ENCODE measurements at regions not wholly inside any gene's neighbourhood (a gene's known extent, or its start where the extent isn't known, plus 50 kb on each side); places are given as distances from the start of the nearest gene placed in this dataset.

DNA sequence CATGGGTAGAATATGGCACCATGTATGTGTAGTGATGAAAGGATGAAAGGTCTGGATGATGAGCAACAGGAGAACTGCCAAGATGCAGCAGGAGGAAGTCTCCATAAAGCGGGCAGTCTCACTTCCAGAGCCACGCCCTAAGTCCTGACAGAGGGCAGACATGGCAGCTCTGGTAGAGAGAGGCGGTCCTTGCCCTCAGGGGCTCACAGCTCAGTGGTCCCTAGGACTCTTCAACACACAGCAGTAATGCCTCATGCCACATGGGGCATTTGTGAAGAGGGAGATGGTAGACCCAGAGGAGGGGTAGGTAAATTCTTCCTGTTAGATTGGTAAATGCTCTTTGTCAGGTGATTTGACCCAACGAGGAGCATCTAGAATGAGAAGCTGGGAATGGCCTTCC, 1088.4 kb downstream of the BCL11B start:
- no peak for DNase-seq

GRCh38 chr14:98184457-98184856, 1087.5 kb downstream of the BCL11B start:
- DNase-seq: no peak

- DNase-seq: no peak
Observed at GRCh38 chr14:98185036-98185435, 1087.0 kb downstream of the BCL11B start.

- no peak for DNase-seq
Observed at GRCh38 chr14:98186140-98186539, 1085.9 kb downstream of the BCL11B start.

DNA sequence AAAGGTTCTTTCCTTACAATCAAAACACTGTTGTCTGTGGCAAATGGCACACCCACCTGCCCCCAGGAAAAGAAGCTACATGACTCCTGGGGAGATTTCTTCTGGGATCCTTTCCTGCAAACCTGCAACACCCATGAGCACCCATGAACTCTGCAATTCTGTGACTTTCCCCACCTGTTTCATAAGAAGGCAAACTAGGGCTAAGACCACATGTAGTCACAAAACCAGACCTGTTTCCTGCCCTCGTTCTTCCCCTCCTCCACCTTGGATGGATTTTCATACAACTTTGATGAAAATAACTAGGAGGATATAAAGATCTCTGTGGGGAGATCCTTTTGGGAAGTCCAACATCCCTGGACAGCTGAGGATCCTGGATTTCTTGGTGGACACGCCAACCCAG, 1084.7 kb downstream of the BCL11B start:
- DNase-seq: no peak

- DNase-seq: peak; percentile 60
Observed at GRCh38 chr14:98189062-98189461, 1082.9 kb downstream of the BCL11B start.

GRCh38 chr14:98189511-98189910, 1082.5 kb downstream of the BCL11B start:
- DNase-seq: peak; percentile 64

GRCh38 chr14:98189944-98190343, 1082.1 kb downstream of the BCL11B start:
- DNase-seq: no peak

GRCh38 chr14:98192946-98193345, 1079.1 kb downstream of the BCL11B start:
- no peak for DNase-seq

- DNase-seq: no peak
Observed at GRCh38 chr14:98194821-98195220, 1077.2 kb downstream of the BCL11B start.

- DNase-seq: no peak
Observed at GRCh38 chr14:98195256-98195655, 1076.7 kb downstream of the BCL11B start.

DNA sequence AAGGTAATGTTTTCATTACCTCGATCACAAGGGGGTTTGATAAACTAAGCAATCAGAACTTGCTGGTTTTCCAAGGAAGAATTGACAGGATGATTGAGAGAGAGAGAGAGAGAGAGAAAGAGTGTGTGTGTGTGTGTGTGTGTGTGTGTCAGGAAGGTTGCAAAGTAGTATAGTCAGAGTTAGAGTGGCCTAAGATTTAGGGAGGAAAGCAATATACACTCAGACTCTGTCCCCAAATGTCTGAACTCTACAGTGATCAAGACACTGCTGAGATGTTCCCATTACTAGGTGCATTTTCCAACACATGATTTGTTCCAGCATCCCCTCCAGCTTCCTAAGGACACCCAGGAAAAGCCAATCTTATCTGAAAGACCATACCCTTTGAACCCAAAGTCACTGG, 1074.1 kb downstream of the BCL11B start:
- DNase-seq: no peak

- peak; percentile 62 for DNase-seq
Observed at GRCh38 chr14:98198385-98198784, 1073.6 kb downstream of the BCL11B start.

- no peak for DNase-seq
Observed at GRCh38 chr14:98200601-98201000, 1071.4 kb downstream of the BCL11B start.

- no peak for DNase-seq
Observed at GRCh38 chr14:98203421-98203820, 1068.6 kb downstream of the BCL11B start.

- no peak for DNase-seq
Observed at GRCh38 chr14:98204139-98204538, 1067.9 kb downstream of the BCL11B start.

GRCh38 chr14:98207415-98207814, 1064.6 kb downstream of the BCL11B start:
- DNase-seq: no peak

DNA sequence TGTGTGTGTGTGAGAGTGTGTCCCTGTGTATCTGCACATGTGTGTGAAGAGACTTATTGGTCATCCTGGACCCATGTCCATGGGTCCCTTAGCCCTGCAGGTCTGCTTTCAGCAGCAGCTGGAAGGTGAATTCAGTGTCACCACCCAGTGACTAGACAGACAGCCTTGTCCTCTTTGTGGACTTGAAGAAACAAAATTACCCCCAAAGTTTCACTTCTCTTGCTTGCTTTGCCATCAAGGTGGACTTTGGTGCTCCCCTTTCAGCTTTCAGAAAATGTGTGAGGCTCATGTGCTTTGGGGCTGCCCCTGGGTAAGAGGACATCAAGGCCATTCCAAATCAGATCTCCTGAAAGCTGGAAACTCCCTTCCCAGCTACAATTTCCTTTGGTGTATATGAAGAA, 1063.8 kb downstream of the BCL11B start:
- no peak for DNase-seq

DNA sequence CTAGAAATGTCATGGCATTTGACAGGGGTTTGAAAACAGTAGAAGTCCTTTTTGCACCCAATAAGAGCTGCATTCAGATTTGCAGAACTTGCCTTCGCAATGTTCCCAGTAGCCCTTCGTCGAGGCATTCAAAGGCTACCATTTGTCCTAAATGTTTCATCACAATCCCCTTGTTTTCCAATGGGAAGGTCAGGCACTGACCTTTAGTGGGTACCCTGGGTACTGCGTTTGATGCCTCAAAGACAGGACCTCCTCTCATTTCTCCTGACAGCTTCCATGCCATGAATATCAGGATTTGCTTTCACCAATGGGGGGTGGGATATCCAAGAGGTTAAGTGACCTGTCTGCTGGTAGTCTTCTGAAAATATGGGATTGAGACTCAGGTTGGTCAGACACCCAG, 1063.1 kb downstream of the BCL11B start:
- no peak for DNase-seq

DNA sequence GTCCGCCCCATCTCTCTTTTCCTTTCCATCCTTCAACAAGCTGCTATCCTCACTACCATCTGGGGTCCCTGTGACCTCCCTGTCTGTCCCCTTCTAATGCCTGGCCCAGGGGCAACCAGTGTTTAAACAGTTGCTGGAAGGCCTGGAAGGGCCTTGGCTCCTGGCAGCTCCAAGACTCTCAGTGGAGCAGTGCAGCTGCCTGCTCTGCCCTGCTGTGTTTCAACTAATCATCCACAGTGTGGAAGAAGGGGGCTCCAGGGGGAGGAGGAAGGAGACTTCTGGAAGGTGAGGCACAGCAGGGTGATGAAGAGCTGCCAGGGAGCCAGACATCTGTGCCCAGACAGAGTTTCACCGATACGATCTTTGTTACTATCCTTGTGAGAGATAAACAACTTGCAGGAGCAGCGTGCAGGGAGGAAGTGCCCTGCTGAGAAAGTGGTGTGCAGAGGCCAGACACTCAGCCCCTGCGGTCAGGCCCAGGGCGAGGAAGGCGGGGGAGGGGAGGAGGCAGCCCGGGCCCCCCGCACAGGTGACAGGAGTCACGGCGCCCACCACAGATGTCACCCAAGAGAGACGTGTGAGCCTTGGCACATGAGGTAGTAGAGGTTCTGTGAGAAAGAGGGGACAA, 1061.8 kb downstream of the BCL11B start:
- peak; percentile 63 for DNase-seq

- DNase-seq: no peak
Observed at GRCh38 chr14:98217530-98217929, 1054.5 kb downstream of the BCL11B start.

- DNase-seq: no peak
Observed at GRCh38 chr14:98218218-98218617, 1053.8 kb downstream of the BCL11B start.

GRCh38 chr14:98219638-98220037, 1052.4 kb downstream of the BCL11B start:
- peak; percentile 44 for DNase-seq

DNA sequence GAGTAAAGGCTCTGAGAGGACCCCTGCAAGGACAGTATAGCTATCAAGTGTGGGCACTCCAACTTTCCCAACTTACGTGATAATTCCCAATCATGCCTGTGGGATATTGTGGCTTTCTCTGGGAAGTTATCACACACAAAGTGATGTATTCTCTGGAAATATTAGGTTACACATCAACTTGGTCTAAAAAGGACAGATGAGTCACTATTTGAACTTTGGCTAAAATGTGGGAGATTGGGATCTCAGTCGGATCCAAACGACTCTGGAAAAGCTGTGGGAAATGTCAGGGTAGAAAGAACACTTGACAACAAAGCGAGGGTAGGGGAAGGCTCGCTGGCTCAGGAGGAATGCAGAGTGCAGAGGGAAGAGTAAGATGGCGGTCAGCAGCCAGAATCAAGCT, 1048.9 kb downstream of the BCL11B start:
- no peak for DNase-seq

DNA sequence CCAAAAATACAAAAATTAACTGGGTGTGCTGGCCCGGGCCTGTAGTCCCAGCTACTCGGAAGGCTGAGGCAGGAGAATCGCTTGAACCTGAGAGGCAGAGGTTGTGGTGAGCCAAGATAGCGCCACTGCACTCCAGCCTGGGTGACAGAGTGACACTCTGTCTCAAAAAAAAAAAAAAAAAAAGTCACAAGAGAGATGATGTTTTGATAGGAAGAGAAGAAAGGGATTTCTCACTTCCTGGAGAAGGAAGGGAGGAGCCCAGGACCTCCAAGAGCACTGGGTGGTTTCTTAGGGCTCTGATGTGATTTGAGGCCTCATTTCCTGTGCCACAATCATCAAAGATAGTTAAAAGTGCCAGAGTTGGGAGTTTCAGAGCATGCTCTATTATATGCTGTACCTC, 1048.3 kb downstream of the BCL11B start:
- DNase-seq: peak; percentile 32

- no peak for DNase-seq
Observed at GRCh38 chr14:98226411-98226810, 1045.6 kb downstream of the BCL11B start.

Measured in activated CD4-positive, alpha-beta T cell treated with anti-CD3 and anti-CD28 coated beads for 48 hours (primary cell).